ENCODE measurements at regions not wholly inside any gene's neighbourhood (a gene's known extent, or its start where the extent isn't known, plus 50 kb on each side); places are given as distances from the start of the nearest gene placed in this dataset.

DNA sequence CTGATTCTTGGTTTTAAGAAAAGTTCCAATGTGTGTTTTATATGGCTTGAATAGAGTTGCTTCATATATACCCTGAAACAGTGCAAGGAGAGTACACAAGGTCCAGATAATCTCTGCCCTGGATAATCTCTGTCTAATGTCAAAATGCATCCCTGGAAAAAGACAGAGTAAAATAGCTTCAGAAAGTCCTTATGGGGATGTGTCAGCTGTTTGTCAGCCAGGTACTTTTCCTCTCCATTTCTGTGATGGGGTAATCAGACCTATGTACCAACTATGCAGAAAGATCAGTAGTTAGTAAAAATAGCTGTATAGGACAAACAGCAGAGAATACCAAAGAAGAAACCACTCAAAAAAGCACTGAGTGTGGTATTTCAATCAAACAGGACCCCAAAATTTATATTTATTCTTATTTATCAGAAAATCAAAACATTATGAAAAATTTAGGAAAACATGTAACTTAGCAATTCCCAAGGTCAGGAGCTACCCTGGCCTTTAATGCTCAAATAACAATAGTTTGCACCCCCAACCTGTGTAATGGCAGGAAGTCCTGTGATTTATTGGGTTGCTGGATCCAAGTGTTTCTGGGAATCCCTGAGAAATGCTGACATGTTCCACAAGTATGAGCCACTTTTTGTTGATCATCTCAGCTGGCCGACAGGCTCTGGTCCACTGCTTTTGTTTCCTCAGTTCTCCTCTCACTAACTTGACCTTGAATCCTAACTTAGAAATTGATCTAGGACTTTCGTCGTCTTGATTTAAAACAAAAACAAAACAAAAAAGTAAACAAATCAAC, 69.6 kb downstream of the MDH1 start:
- 74% methylated on average over 3 of the region's 3 CpGs for WGBS (ENCODE audit: insufficient coverage, low lambda C conversion rate)
- DNase-seq: no peak
- H3K9me3 ChIP-seq (ENCODE audit: control insufficient read depth, low read depth, low read length): no peaks in the 10 kb centered on the region
- no peak overlapping the region for H3K27ac ChIP-seq (ENCODE audit: low read length)
- H3K36me3 ChIP-seq (ENCODE audit: control insufficient read depth, insufficient read depth, low read length): no peaks in the 10 kb centered on the region
- H3K4me1 ChIP-seq (ENCODE audit: control insufficient read depth, insufficient read depth, low read length): no peaks in the 10 kb centered on the region
- no peak overlapping the region for H3K4me3 ChIP-seq (ENCODE audit: low read length)
- no peaks in the 10 kb centered on the region for H3K27me3 ChIP-seq (ENCODE audit: control insufficient read depth, insufficient read depth, low read length)

DNA sequence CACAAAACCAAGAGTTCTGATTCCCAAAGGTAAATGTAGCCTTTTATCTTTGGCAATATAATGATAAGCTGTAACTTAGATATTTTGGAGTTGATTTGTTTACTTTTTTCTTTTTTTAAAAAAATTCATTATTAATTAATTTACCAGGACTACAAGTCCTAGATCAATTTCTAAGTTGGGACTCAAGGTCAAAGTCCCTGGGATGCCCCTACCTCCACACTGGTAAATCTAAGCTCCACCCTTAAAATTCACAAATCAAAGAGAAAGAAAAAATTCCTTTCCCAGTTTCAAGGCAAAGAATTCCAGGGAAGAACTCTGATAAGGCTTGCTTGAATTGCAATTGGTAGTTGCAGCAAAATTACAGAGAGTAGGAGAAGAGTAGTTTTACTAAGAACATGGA, 71.3 kb downstream of the MDH1 start:
- Histone ChIP-seq H3K4me3 (ENCODE audit: low read length) (no peak overlapping the region), H3K27ac (ENCODE audit: low read length) (no peak overlapping the region), H3K9me3 (ENCODE audit: control insufficient read depth, low read depth, low read length) (no peaks in the 10 kb centered on the region), H3K4me1 (ENCODE audit: control insufficient read depth, insufficient read depth, low read length) (no peaks in the 10 kb centered on the region), H3K27me3 (ENCODE audit: control insufficient read depth, insufficient read depth, low read length) (no peaks in the 10 kb centered on the region), H3K36me3 (ENCODE audit: control insufficient read depth, insufficient read depth, low read length) (no peaks in the 10 kb centered on the region)
- DNase-seq: no peak

GRCh38 chr2:63661076-63661475, 72.3 kb downstream of the MDH1 start:
- Histone ChIP-seq H3K27ac (ENCODE audit: low read length) (no peak overlapping the region), H3K9me3 (ENCODE audit: control insufficient read depth, low read depth, low read length) (no peaks in the 10 kb centered on the region)

GRCh38 chr2:63662028-63662804, 73.5 kb downstream of the MDH1 start:
- Histone ChIP-seq H3K9me3 (ENCODE audit: control insufficient read depth, low read depth, low read length) (no peaks in the 10 kb centered on the region), H3K27ac (ENCODE audit: low read length) (no peak overlapping the region), H3K27me3 (ENCODE audit: control insufficient read depth, insufficient read depth, low read length) (no peaks in the 10 kb centered on the region), H3K4me3 (ENCODE audit: low read length) (no peak overlapping the region), H3K36me3 (ENCODE audit: control insufficient read depth, insufficient read depth, low read length) (no peaks in the 10 kb centered on the region), H3K4me1 (ENCODE audit: control insufficient read depth, insufficient read depth, low read length) (no peaks in the 10 kb centered on the region)
- no CpG with 5 or more reads among the region's 3 CpGs for WGBS (ENCODE audit: insufficient coverage, low lambda C conversion rate)
- DNase-seq: no peak

More at GRCh38 chr2:63661076-63661475, 72.3 kb downstream of the MDH1 start:
- Histone ChIP-seq H3K27me3 (ENCODE audit: control insufficient read depth, insufficient read depth, low read length) (no peaks in the 10 kb centered on the region), H3K4me1 (ENCODE audit: control insufficient read depth, insufficient read depth, low read length) (no peaks in the 10 kb centered on the region), H3K4me3 (ENCODE audit: low read length) (no peak overlapping the region), H3K36me3 (ENCODE audit: control insufficient read depth, insufficient read depth, low read length) (no peaks in the 10 kb centered on the region)
- no peak for DNase-seq

DNA sequence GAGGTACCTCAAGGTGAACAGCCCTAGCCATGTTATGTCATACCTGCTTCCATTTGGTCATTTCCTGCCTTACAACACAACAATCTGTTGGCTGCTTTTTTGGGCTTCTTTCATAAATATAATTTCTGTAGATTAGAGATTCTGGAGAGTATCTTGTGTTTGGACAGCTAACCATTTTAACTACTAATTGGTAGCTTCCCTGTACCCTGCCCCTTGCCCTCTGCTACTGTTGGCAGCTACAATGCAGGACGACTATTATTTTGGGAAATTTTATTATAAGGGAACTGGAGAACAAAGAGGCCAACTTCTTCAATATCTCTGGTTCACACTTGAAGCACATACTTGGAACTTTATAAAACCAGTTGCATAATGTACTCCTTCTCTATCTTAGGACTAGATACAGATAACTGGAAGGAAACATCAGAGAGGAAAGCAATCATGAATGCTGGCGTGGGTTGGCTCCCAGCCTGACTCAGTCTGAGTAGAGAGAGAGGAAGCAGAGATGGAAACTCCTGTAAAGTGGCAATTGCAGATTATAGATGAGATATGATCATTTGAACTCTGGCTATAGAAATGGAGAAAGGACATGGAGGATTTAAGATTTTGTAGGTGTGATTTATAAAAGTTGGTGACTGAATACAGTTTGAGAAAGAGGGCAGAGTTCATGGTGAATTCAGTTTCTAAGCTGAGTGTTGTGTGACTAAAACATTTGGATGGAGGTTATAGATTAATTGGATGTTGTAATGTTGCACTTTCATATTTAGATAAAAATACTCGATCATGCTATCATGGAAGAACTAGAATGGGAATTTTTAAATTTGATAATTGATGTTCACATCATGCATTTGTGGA, 74.5 kb downstream of the MDH1 start:
- Histone ChIP-seq H3K4me3 (ENCODE audit: low read length) (no peak overlapping the region), H3K4me1 (ENCODE audit: control insufficient read depth, insufficient read depth, low read length) (no peaks in the 10 kb centered on the region), H3K27ac (ENCODE audit: low read length) (no peak overlapping the region), H3K36me3 (ENCODE audit: control insufficient read depth, insufficient read depth, low read length) (no peaks in the 10 kb centered on the region), H3K9me3 (ENCODE audit: control insufficient read depth, low read depth, low read length) (no peaks in the 10 kb centered on the region), H3K27me3 (ENCODE audit: control insufficient read depth, insufficient read depth, low read length) (no peaks in the 10 kb centered on the region)
- no peak for DNase-seq
- WGBS (ENCODE audit: insufficient coverage, low lambda C conversion rate): 83% methylated on average over 2 of the region's 3 CpGs

DNA sequence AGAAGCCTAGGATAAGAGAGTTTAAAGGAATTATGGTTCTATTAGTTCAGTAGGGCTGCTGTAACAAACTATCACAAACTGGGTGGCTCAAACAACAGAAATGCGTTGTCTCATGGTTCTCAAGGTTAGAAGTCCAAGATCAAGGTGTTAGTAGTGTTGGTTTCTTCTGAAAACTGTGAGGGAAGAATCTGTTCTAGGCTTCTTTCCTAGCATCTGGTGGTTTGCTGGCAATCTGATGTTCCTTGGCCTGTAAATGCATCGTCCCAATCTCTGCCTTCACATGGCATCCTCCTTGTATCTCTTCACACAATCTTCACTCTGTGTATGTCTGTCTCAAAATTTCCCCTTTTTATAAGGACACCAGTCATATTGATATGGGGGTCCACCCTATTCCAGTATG, 76.3 kb downstream of the MDH1 start:
- Histone ChIP-seq H3K36me3 (ENCODE audit: control insufficient read depth, insufficient read depth, low read length) (no peaks in the 10 kb centered on the region), H3K9me3 (ENCODE audit: control insufficient read depth, low read depth, low read length) (no peaks in the 10 kb centered on the region), H3K4me3 (ENCODE audit: low read length) (no peak overlapping the region), H3K4me1 (ENCODE audit: control insufficient read depth, insufficient read depth, low read length) (no peaks in the 10 kb centered on the region), H3K27me3 (ENCODE audit: control insufficient read depth, insufficient read depth, low read length) (peaks cover 1% of the 10 kb centered on the region), H3K27ac (ENCODE audit: low read length) (no peak overlapping the region)
- no peak for DNase-seq
- WGBS (ENCODE audit: insufficient coverage, low lambda C conversion rate): no CpG with 5 or more reads among the region's 2 CpGs

GRCh38 chr2:63665846-63666475, 77.2 kb downstream of the MDH1 start:
- no peak for DNase-seq
- Histone ChIP-seq H3K27ac (ENCODE audit: low read length) (no peak overlapping the region), H3K4me1 (ENCODE audit: control insufficient read depth, insufficient read depth, low read length) (no peaks in the 10 kb centered on the region), H3K4me3 (ENCODE audit: low read length) (no peak overlapping the region), H3K27me3 (ENCODE audit: control insufficient read depth, insufficient read depth, low read length) (peaks cover 4% of the 10 kb centered on the region), H3K36me3 (ENCODE audit: control insufficient read depth, insufficient read depth, low read length) (no peaks in the 10 kb centered on the region), H3K9me3 (ENCODE audit: control insufficient read depth, low read depth, low read length) (no peaks in the 10 kb centered on the region)
- WGBS (ENCODE audit: insufficient coverage, low lambda C conversion rate): no CpG with 5 or more reads among the region's 2 CpGs

DNA sequence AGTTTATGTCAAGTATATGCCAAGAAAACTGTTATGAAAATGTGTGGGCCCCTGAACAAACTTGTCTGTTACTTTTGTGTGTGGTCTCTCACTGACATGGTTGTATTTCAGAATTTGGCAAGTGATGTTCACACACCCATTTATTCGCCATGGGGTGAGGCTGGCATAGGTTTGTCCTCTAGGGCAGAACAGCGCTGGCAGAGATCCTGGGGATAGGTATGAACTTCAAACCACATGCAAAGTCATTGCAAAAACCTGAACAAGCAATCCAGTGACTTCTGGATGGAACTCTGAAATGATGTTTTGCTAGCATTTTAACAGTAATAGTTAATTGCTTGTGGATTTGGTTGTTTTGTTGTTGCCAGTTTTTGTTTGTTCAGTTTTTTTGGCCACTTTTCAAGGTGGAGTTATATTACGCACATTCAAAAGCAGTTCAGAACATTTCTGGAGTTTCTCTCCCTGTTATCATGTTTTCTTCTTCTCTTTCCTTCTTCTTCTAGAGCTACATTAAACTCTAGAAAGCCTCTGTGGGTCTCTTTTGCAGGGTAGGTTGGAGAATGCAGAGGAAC, 78.5 kb downstream of the MDH1 start:
- H3K27me3 ChIP-seq (ENCODE audit: control insufficient read depth, insufficient read depth, low read length): peaks cover 4% of the 10 kb centered on the region
- H3K36me3 ChIP-seq (ENCODE audit: control insufficient read depth, insufficient read depth, low read length): no peaks in the 10 kb centered on the region
- WGBS (ENCODE audit: insufficient coverage, low lambda C conversion rate): 83% methylated on average over 1 of the region's 3 CpGs
- H3K4me3 ChIP-seq (ENCODE audit: low read length): no peak overlapping the region
- no peak for DNase-seq
- H3K27ac ChIP-seq (ENCODE audit: low read length): no peak overlapping the region
- H3K4me1 ChIP-seq (ENCODE audit: control insufficient read depth, insufficient read depth, low read length): no peaks in the 10 kb centered on the region
- H3K9me3 ChIP-seq (ENCODE audit: control insufficient read depth, low read depth, low read length): no peaks in the 10 kb centered on the region

- no peaks in the 10 kb centered on the region for H3K9me3 ChIP-seq (ENCODE audit: control insufficient read depth, low read depth, low read length)
- no CpG with 5 or more reads among the region's 1 CpG for WGBS (ENCODE audit: insufficient coverage, low lambda C conversion rate)
- H3K4me1 ChIP-seq (ENCODE audit: control insufficient read depth, insufficient read depth, low read length): no peaks in the 10 kb centered on the region
- no peak overlapping the region for H3K27ac ChIP-seq (ENCODE audit: low read length)
- peaks cover 4% of the 10 kb centered on the region for H3K27me3 ChIP-seq (ENCODE audit: control insufficient read depth, insufficient read depth, low read length)
- no peak for DNase-seq
- no peaks in the 10 kb centered on the region for H3K36me3 ChIP-seq (ENCODE audit: control insufficient read depth, insufficient read depth, low read length)
- H3K4me3 ChIP-seq (ENCODE audit: low read length): no peak overlapping the region
These were observed 79.2 kb downstream of the MDH1 start for GRCh38 chr2:63668000-63668399.

GRCh38 chr2:63668466-63668865, 79.7 kb downstream of the MDH1 start:
- no peaks in the 10 kb centered on the region for H3K4me1 ChIP-seq (ENCODE audit: control insufficient read depth, insufficient read depth, low read length)
- DNase-seq: no peak
- 54% methylated on average over 2 of the region's 4 CpGs for WGBS (ENCODE audit: insufficient coverage, low lambda C conversion rate)
- H3K9me3 ChIP-seq (ENCODE audit: control insufficient read depth, low read depth, low read length): no peaks in the 10 kb centered on the region
- H3K4me3 ChIP-seq (ENCODE audit: low read length): no peak overlapping the region
- H3K36me3 ChIP-seq (ENCODE audit: control insufficient read depth, insufficient read depth, low read length): no peaks in the 10 kb centered on the region
- no peak overlapping the region for H3K27ac ChIP-seq (ENCODE audit: low read length)
- H3K27me3 ChIP-seq (ENCODE audit: control insufficient read depth, insufficient read depth, low read length): peaks cover 4% of the 10 kb centered on the region
